Astrocyte (in vitro differentiated cells and primary cell): ENCODE measurements at regions not wholly inside any gene's neighbourhood (a gene's known extent, or its start where the extent isn't known, plus 50 kb on each side); places are given as distances from the start of the nearest gene placed in this dataset.

ENCODE experiments used
- CTCF ChIP-seq: IDR thresholded peaks from 2 replicates; pipeline ENCODE4 v1.5.1; 2011; ENCODE audit warnings: low read depth, mild to moderate bottlenecking, inconsistent platforms, low read length, moderate library complexity; ENCODE audit not compliant: insufficient read depth
- EZH2 ChIP-seq: IDR thresholded peaks from 2 replicates; pipeline ENCODE4 v1.6.1; 2012; ENCODE audit warnings: mild to moderate bottlenecking, low read length, inconsistent platforms; ENCODE audit not compliant: insufficient read depth

GRCh38 chr5:8714861-8715260, 831.0 kb downstream of the SEMA5A start:
- TF ChIP-seq CTCF = no peak
- TF ChIP-seq EZH2 = no peak
